HFF-Myc (cell line): ENCODE measurements at regions not wholly inside any gene's neighbourhood (a gene's known extent, or its start where the extent isn't known, plus 50 kb on each side); places are given as distances from the start of the nearest gene placed in this dataset.

Source experiments
- DNase-seq: peaks from one replicate; pipeline ENCODE4 v3.0.0-alpha.2; 2011; ENCODE audit warnings: low read depth; ENCODE audit errors: extremely low read depth
- H3K4me3 ChIP-seq: replicated peaks from 2 replicates; pipeline ENCODE4 v1.5.1; 2011; ENCODE audit warnings: low read depth, mild to moderate bottlenecking, control low read depth, low read length
- TF ChIP-seq, protein P1 (sequence below): IDR thresholded peaks from 2 replicates; pipeline ENCODE4 v1.5.1; 2012; ENCODE audit warnings: mild to moderate bottlenecking, low read depth, low read length, control low read depth; ENCODE audit errors: missing control alignments

DNA sequence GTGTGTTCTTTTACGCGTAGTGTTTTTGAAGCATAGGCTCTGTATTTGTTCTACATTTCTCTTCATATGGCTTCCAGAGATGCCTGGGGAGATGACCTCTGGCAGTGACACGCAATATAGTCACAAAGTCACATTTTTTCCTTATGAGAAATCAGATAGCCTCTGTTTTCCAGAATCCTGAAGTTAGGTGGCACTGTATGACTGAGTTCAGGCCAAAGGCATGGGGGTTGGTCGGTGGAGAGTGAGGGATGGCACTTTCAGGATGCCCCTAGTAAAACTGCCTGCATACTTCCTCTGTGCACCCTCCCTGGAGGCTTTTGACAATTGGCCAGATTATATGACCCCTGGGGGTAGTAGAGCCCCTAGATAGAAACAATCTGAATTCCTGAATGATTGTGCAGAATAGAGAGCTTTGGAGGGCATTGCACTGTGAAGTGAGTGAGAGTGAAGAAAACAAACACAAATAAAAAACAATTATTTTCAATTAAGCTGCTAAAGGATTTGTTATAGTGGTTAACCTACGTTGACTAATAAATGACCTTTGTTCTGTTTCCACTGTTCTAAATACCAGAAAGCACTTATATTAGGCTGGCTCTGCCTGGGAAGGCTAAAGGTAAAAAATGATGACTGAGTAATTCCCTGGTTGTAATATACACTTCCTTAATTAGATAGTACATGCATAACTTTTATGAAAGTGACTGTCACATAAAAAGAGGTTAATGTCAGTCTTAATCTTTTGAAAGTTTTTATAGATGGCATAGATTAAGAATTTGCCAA lies 1660.8 kb downstream of the PLA2G4A start:
- no peak for DNase-seq
- no peak overlapping the region for H3K4me3 ChIP-seq
- TF ChIP-seq, protein P1, sequence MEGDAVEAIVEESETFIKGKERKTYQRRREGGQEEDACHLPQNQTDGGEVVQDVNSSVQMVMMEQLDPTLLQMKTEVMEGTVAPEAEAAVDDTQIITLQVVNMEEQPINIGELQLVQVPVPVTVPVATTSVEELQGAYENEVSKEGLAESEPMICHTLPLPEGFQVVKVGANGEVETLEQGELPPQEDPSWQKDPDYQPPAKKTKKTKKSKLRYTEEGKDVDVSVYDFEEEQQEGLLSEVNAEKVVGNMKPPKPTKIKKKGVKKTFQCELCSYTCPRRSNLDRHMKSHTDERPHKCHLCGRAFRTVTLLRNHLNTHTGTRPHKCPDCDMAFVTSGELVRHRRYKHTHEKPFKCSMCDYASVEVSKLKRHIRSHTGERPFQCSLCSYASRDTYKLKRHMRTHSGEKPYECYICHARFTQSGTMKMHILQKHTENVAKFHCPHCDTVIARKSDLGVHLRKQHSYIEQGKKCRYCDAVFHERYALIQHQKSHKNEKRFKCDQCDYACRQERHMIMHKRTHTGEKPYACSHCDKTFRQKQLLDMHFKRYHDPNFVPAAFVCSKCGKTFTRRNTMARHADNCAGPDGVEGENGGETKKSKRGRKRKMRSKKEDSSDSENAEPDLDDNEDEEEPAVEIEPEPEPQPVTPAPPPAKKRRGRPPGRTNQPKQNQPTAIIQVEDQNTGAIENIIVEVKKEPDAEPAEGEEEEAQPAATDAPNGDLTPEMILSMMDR: no peak

DNA sequence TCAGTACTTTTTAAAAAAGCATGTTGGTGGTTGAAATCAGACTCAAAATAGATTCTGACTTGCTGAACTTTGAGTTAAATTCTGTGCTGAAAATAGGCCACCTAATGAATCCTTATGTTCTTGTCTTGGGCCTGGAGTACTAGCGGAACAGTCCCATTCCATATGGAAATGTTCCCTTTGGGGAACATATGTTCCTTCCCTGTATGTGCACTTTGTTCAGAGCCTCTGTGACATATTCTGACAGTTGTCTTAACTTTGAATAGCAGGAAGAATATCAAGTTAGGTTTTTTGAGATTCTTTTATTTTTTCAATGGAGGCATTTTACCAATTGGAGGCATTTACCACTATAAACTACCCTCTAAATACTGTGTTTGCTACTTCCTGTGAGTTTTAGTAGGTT lies 1667.8 kb downstream of the PLA2G4A start:
- DNase-seq: no peak

DNA sequence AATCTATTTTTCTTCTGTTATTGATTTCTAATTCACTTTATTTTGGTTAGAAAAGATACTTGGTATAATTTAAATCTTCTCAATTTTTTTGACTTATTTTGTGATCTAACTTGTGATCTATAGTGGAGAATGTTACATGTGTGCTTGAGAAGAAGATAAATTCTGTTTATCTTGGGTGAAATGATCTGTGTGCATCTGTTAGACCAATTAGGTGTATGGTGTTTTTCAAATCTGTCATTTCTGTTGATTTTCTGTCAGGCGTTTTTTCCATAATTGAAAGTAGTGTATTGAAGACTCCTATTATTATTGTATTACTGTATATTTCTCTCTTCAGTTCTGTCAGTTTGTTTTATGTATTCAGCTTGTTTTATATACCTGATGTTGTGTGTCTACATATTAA lies 1668.3 kb downstream of the PLA2G4A start:
- no peak overlapping the region for H3K4me3 ChIP-seq
- DNase-seq: no peak

More for the DNA sequence above, 1667.8 kb downstream of the PLA2G4A start:
- H3K4me3 ChIP-seq: no peak overlapping the region
- TF ChIP-seq, protein P1: no peak

DNA sequence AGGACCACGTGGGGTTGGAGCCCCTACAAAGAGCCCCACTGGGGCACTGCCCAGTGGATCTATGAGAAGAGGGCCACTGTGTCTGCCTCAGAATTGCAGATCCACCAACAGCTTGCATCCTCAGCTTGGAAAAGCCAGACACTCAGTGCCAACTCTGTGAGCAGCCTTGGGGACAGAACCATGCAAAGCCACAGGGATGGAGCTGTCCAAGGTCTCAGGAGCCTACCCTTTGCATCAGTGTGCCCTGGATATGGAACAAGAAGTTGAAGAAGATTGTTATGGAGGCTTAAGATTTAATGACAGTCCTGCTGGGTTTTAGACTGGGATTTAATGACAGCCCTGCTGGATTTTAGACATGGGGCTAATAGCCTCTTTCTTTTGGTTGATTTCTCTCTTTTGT lies 1670.9 kb downstream of the PLA2G4A start:
- H3K4me3 ChIP-seq: no peak overlapping the region
- TF ChIP-seq, protein P1: no peak
- no peak for DNase-seq

More for the DNA sequence above, 1668.3 kb downstream of the PLA2G4A start:
- TF ChIP-seq, protein P1: no peak

DNA sequence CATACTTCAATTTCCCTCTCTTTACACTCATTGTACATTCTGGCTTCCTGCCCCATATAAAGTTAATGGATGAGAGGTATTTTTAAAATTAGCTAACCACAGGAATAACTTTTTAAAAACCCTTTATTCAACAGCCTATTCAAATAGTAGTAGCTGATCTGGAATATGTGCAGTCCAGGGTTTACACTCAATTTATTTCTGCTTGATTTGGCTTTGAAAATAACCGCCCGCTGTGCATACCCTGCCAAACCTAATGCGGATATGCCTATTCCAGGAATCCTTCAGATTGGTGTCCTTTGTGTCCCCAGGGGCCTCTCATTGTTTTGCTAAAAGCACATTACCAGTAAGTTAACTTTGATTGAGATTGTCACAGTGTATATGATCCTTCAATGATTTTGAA lies 1686.2 kb downstream of the PLA2G4A start:
- TF ChIP-seq, protein P1: no peak
- no peak overlapping the region for H3K4me3 ChIP-seq
- no peak for DNase-seq

DNA sequence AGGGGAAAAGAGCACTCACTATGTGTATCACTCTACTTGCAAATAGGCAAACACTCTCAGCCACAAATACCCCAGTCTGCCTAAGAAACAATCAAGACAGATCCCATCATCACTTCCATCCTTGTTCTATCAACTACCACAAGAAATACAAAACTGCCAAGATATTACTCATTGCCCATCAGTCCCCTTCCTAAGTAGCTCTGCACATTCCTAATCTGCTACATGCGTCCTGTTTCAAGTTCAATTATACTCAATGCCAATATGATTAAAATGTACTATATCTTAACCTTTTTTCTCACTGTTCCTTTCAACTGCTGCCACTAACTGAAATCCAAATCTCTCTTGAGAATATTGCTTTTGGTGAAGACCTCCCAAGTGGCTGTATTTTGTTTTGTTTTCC lies 1688.4 kb downstream of the PLA2G4A start:
- no peak for DNase-seq
- TF ChIP-seq, protein P1: no peak
- H3K4me3 ChIP-seq: no peak overlapping the region

DNA sequence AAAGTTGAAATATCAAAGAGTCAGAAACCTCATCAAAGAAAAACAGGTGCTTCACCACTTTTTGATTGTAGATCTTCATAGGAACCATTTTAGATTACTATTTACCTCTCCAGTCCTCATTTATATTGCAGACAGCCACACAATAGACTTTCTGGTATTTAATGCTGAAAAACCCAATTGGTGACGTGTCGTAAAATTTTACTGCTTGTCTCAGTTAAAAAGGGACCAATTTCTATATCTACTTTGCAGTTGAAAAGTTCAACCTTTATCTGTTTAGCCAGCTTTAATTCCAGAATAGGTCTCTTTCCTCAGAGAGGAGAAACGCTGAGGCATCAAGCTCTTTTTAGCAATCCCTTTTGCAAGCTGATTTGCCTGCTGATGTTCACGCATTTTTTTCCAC lies 1722.4 kb downstream of the PLA2G4A start:
- no peak for DNase-seq
- H3K4me3 ChIP-seq: no peak overlapping the region
- TF ChIP-seq, protein P1: no peak
